ENCODE measurements at regions not wholly inside any gene's neighbourhood (a gene's known extent, or its start where the extent isn't known, plus 50 kb on each side); places are given as distances from the start of the nearest gene placed in this dataset.

- Histone ChIP-seq H3K4me1 (ENCODE audit: control insufficient read depth, insufficient read depth, low read length) (no peaks in the 10 kb centered on the region), H3K27me3 (ENCODE audit: control insufficient read depth, insufficient read depth, low read length, poor library complexity, severe bottlenecking) (no peaks in the 10 kb centered on the region), H3K9ac (ENCODE audit: extremely low read depth, low read length, poor library complexity, severe bottlenecking) (no peak overlapping the region), H3K27ac (ENCODE audit: low read depth, low read length) (no peak overlapping the region), H3K4me3 (ENCODE audit: low read length) (no peak overlapping the region), H3K9me3 (ENCODE audit: control insufficient read depth, low read length) (peaks cover 9% of the 10 kb centered on the region), H3K36me3 (ENCODE audit: control insufficient read depth, insufficient read depth, low read length) (no peaks in the 10 kb centered on the region)
- H3K27me3 Mint-ChIP-seq (ENCODE audit: insufficient read depth): no peaks in the 10 kb centered on the region
- no peaks in the 10 kb centered on the region for H3K36me3 Mint-ChIP-seq (ENCODE audit: low read depth)
- no peak overlapping the region for H3K27ac Mint-ChIP-seq
- WGBS, 2 experiments (ENCODE audit: insufficient coverage in 1 of 2, insufficient read length in 1 of 2): 100% methylated on average over 1 of the region's 1 CpG; no CpG with 5 or more reads in 1 of the 2 experiments
- H3K4me1 Mint-ChIP-seq: peaks cover 6% of the 10 kb centered on the region
- peaks cover 10% of the 10 kb centered on the region for H3K9me3 Mint-ChIP-seq
- DNase-seq: no peak
- H3K4me3 Mint-ChIP-seq: no peak overlapping the region
- no peak for TF ChIP-seq CTCF (conservative IDR thresholded peaks at IDR 0.05)
These were observed 2352.8 kb upstream of the RAG2 start for GRCh38 chr11:38950867-38951266.

- no peaks in the 10 kb centered on the region for H3K36me3 ChIP-seq (ENCODE audit: control insufficient read depth, insufficient read depth, low read length)
- TF ChIP-seq CTCF (conservative IDR thresholded peaks at IDR 0.05): no peak
- Mint-ChIP-seq H3K4me1 (peaks cover 6% of the 10 kb centered on the region), H3K9me3 (peaks cover 19% of the 10 kb centered on the region), H3K36me3 (ENCODE audit: low read depth) (no peaks in the 10 kb centered on the region), H3K27ac (no peak overlapping the region), H3K27me3 (ENCODE audit: insufficient read depth) (no peaks in the 10 kb centered on the region), H3K4me3 (no peak overlapping the region)
- no peak overlapping the region for H3K4me3 ChIP-seq (ENCODE audit: low read length)
- H3K4me1 ChIP-seq (ENCODE audit: control insufficient read depth, insufficient read depth, low read length): no peaks in the 10 kb centered on the region
- no peak for DNase-seq
- WGBS, 2 experiments (ENCODE audit: insufficient coverage in 1 of 2, insufficient read length in 1 of 2): no CpG with 5 or more reads among the region's 1 CpG
- no peak overlapping the region for H3K9ac ChIP-seq (ENCODE audit: extremely low read depth, low read length, poor library complexity, severe bottlenecking)
- H3K27me3 ChIP-seq (ENCODE audit: control insufficient read depth, insufficient read depth, low read length, poor library complexity, severe bottlenecking): no peaks in the 10 kb centered on the region
- no peak overlapping the region for H3K27ac ChIP-seq (ENCODE audit: low read depth, low read length)
- H3K9me3 ChIP-seq (ENCODE audit: control insufficient read depth, low read length): peaks cover 18% of the 10 kb centered on the region
These were observed 2350.4 kb upstream of the RAG2 start for GRCh38 chr11:38948392-38948791.

GRCh38 chr11:38937709-38938108, 2339.7 kb upstream of the RAG2 start:
- Mint-ChIP-seq H3K4me1 (no peaks in the 10 kb centered on the region), H3K27me3 (ENCODE audit: insufficient read depth) (no peaks in the 10 kb centered on the region), H3K27ac (no peak overlapping the region), H3K9me3 (peaks cover 2% of the 10 kb centered on the region), H3K4me3 (no peak overlapping the region), H3K36me3 (ENCODE audit: low read depth) (no peaks in the 10 kb centered on the region)
- Histone ChIP-seq H3K9ac (ENCODE audit: extremely low read depth, low read length, poor library complexity, severe bottlenecking) (no peak overlapping the region), H3K27me3 (ENCODE audit: control insufficient read depth, insufficient read depth, low read length, poor library complexity, severe bottlenecking) (no peaks in the 10 kb centered on the region), H3K36me3 (ENCODE audit: control insufficient read depth, insufficient read depth, low read length) (no peaks in the 10 kb centered on the region), H3K4me1 (ENCODE audit: control insufficient read depth, insufficient read depth, low read length) (no peaks in the 10 kb centered on the region), H3K9me3 (ENCODE audit: control insufficient read depth, low read length) (no peaks in the 10 kb centered on the region), H3K4me3 (ENCODE audit: low read length) (no peak overlapping the region), H3K27ac (ENCODE audit: low read depth, low read length) (no peak overlapping the region)
- 60 to 83% methylated on average over 1 of the region's 2 CpGs for WGBS, 2 experiments (ENCODE audit: insufficient coverage in 1 of 2, insufficient read length in 1 of 2)
- no peak for TF ChIP-seq CTCF (conservative IDR thresholded peaks at IDR 0.05)
- DNase-seq: no peak
